Aorta (tissue), 5 donors: ENCODE measurements at regions not wholly inside any gene's neighbourhood (a gene's known extent, or its start where the extent isn't known, plus 50 kb on each side); places are given as distances from the start of the nearest gene placed in this dataset.

Experiments
- ATAC-seq: fragments of 200-7000 bp; cut with Tn5 transposase; one replicate; pipeline ENCODE4 v1.9.1; 2022; ENCODE audit warnings: moderate library complexity; ENCODE audit not compliant: low FRiP score
- DNase-seq, 2 donors: peaks; one replicate each; pipeline ENCODE4 v3.0.0-alpha.2; 2020
- H3K27ac ChIP-seq, 2 donors: one replicate each; pipeline ENCODE4 v1.5.1; 2013; ENCODE audit warnings: low read length in 2 of 2, mild to moderate bottlenecking in 2 of 2, moderate library complexity in 2 of 2, control low read depth in 1 of 2, inconsistent platforms in 1 of 2, low read depth in 1 of 2
- H3K27me3 ChIP-seq, 2 donors: one replicate each; pipeline ENCODE4 v1.6.1; 2013; ENCODE audit warnings: control low read depth in 1 of 2, low read length in 1 of 2, mild to moderate bottlenecking in 1 of 2, moderate library complexity in 1 of 2; ENCODE audit not compliant: insufficient read depth in 2 of 2, control insufficient read depth in 1 of 2
- H3K36me3 ChIP-seq, 2 donors: one replicate each; pipeline ENCODE4 v1.6.1; 2013; ENCODE audit warnings: control low read depth in 1 of 2, low read length in 1 of 2, mild to moderate bottlenecking in 1 of 2; ENCODE audit not compliant: insufficient read depth in 2 of 2, control insufficient read depth in 1 of 2
- H3K4me1 ChIP-seq, 2 donors: one replicate each; pipeline ENCODE4 v1.6.1; 2013; ENCODE audit warnings: low read length in 2 of 2, control low read depth in 1 of 2, mild to moderate bottlenecking in 1 of 2, moderate library complexity in 1 of 2; ENCODE audit not compliant: insufficient read depth in 2 of 2, control insufficient read depth in 1 of 2
- H3K4me3 ChIP-seq, 2 donors: one replicate each; pipeline ENCODE4 v1.5.1; 2013; ENCODE audit warnings: low read length in 2 of 2, control low read depth in 1 of 2, mild to moderate bottlenecking in 1 of 2
- H3K9me3 ChIP-seq: one replicate; pipeline ENCODE4 v1.6.1; 2013; ENCODE audit warnings: mild to moderate bottlenecking, low read length; ENCODE audit not compliant: control insufficient read depth
- WGBS, 2 donors: extraction: QIAGEN DNeasy Blood & Tissue Kit; methylation state at CpG; one replicate each; pipeline ENCODE4 v1.1.7; 2013; 5-methylcytosine and 5-hydroxymethylcytosine counted together
- intact Hi-C, 2 donors: fragments of 100-400 bp; cut with DNase I; formaldehyde crosslinking; loops; one replicate each; pipeline versions ENCODE4 v1.14.2 to v1.15.0; 2022
- donor health status: healthy with polysubstance abuse.
- donor health status: Bipolar disorder and iron deficiency.
- donor health status: DM: no; HTN: no; CAD: no.
- donor health status: DM: no; HTN: no; CAD: no.
- donor health status: DM: yes; HTN: yes; CAD: no.

DNA sequence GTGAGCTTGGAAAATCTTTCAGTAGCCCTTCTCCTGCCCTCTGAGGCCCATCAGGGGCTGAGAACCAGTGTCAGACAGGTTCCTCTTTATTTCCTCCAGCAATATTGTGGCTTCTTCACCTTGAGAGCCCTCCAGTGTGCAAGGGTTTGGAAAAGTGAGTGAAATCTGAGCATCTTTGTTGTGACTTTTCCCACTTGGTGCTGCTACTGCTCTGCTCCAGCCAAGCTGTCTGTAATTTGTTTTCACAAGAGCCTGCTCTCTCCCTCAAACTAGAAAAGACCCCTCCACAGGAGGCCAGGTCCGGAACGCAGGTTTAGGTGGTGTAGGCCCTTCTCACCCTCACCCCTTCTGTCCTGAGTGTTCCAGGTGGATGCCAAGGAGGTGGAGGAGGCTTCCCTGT, 57.4 kb upstream of the SPRY4 start:
- no peak for ATAC-seq
- intact Hi-C loops, result no loop called here
- WGBS, 2 donors, result 87 to 90% methylated on average over 2 of the region's 2 CpGs
- Histone ChIP-seq H3K9me3 (no peaks in the 10 kb centered on the region), H3K36me3 (no peaks in the 10 kb centered on the region), H3K4me1 (no peaks in the 10 kb centered on the region), H3K4me3 (no peak overlapping the region), H3K27me3 (no peaks in the 10 kb centered on the region), H3K27ac (no peak overlapping the region)
- no peak for DNase-seq

DNA sequence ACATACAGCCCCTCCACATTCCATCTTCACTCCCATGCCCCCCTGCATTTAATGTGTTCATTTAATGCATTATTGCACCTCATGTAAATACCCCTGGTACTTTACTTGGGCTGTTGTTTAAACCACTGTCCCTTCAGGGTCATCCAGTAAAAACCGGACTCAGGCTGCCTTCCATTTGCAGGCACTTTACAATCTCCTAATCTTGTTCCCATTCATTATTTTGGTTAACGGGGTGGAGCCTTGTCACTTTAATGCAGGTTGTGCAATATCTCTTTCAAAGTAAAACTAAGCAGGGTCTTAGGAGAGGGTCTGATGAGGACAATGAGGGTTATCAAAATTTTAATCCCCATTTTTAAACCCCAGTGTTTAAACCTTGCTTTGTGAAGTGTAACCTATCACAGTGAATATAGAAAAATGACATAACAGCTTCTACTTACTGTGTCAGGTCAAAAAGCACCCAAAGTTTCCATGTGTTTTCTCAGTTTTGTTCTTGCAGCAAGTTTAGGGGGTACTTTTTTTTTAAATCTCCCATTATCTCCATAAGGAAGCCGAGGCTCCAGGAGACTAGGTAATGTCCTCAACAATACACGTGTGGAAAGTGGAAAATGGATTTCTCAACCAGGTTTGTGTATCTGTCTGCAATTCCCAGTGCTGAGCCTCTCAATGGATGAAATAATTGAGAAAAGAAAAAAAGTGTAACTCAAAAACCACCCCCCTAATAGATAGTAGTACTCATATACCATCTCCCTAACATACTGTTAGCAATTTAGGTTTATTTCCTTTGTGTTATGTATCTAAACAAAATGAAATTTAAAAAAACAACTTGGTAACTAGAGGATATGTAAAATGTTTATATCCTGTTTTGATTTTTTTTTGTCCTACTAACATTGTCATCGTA, 54.2 kb upstream of the SPRY4 start:
- no peak for ATAC-seq
- DNase-seq, result no peak
- intact Hi-C loops, result no loop called here
- Histone ChIP-seq H3K27me3 (no peaks in the 10 kb centered on the region), H3K4me3 (no peak overlapping the region), H3K36me3 (no peaks in the 10 kb centered on the region), H3K27ac (no peak overlapping the region), H3K9me3 (no peaks in the 10 kb centered on the region), H3K4me1 (no peaks in the 10 kb centered on the region)
- WGBS, 2 donors, result 83 to 86% methylated on average over 5 of the region's 5 CpGs

DNA sequence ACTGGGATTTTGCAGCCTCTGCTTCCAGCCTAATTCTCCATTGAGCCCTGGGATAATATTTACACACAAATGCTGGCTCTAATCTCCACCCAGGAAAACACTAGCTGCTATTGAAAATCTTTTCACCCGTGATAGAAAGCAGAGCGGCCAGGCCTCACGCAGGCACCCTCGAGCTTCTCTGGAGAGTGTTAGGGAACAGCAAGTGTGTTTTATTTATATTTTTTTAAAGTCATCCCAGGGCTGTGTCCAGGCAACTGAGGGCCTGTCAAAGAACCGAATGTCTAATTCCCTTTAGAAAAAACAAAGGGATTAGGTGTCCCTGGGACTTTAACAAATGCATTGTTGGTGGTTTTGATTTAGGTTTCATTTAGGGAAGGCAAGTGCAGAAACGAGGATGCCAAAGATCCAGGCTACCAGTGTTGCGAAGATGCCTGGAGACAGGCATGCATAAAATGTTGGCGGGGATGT, 51.2 kb upstream of the SPRY4 start:
- H3K27ac ChIP-seq, result no peak overlapping the region
- ATAC-seq (no peak), DNase-seq (no peak)
- intact Hi-C loops, result no loop called here
- H3K27me3 ChIP-seq, result no peaks in the 10 kb centered on the region
- no peaks in the 10 kb centered on the region for H3K9me3 ChIP-seq
- no peaks in the 10 kb centered on the region for H3K36me3 ChIP-seq
- no peak overlapping the region for H3K4me3 ChIP-seq
- H3K4me1 ChIP-seq, result no peaks in the 10 kb centered on the region
- 78% methylated on average over 8 of the region's 8 CpGs for WGBS, 2 donors
